ENCODE measurements at regions not wholly inside any gene's neighbourhood (a gene's known extent, or its start where the extent isn't known, plus 50 kb on each side); places are given as distances from the start of the nearest gene placed in this dataset.
"Not testable (repeated sequence)": the region's sequence is repeated elsewhere in the genome, so short reads cannot be mapped to it uniquely, and the experiment has no call there.

- H3K4me1 ChIP-seq (ENCODE audit: control insufficient read depth in 2 of 2, insufficient read depth in 2 of 2, low read length in 2 of 2): not testable (repeated sequence)
- 91% methylated on average over 2 of the region's 2 CpGs for WGBS
Measured at GRCh38 chr6:51055316-51055715, 236.6 kb downstream of the TFAP2B start.

GRCh38 chr6:51057296-51057695, 238.6 kb downstream of the TFAP2B start:
- DNase-seq (ENCODE audit: low read depth in 6 of 9, low spot score in 9 of 9): no peak
- Histone ChIP-seq H3K9me3 (ENCODE audit: control insufficient read depth in 2 of 2, insufficient read depth in 1 of 2, low read length in 1 of 2) (no peaks in the 10 kb centered on the region), H3K4me1 (ENCODE audit: control insufficient read depth in 2 of 2, insufficient read depth in 2 of 2, low read length in 2 of 2) (no peaks in the 10 kb centered on the region), H3K36me3 (ENCODE audit: control insufficient read depth in 2 of 2, insufficient read depth in 2 of 2, low read length in 1 of 2) (no peaks in the 10 kb centered on the region), H3K4me3 (ENCODE audit: low read length in 2 of 2) (no peak overlapping the region), H3K27me3 (ENCODE audit: control insufficient read depth in 2 of 2, insufficient read depth in 1 of 2, low read length in 1 of 2) (no peaks in the 10 kb centered on the region), H3K27ac (ENCODE audit: low read depth in 1 of 2, low read length in 1 of 2) (no peak overlapping the region)
- WGBS: 96% methylated on average over 4 of the region's 4 CpGs

More at GRCh38 chr6:51055316-51055715, 236.6 kb downstream of the TFAP2B start:
- not testable (repeated sequence) for H3K27ac ChIP-seq (ENCODE audit: low read depth in 1 of 2, low read length in 1 of 2); H3K9me3 ChIP-seq (ENCODE audit: control insufficient read depth in 2 of 2, insufficient read depth in 1 of 2, low read length in 1 of 2); H3K4me3 ChIP-seq (ENCODE audit: low read length in 2 of 2); H3K27me3 ChIP-seq (ENCODE audit: control insufficient read depth in 2 of 2, insufficient read depth in 1 of 2, low read length in 1 of 2); DNase-seq (ENCODE audit: low read depth in 6 of 9, low spot score in 9 of 9); H3K36me3 ChIP-seq (ENCODE audit: control insufficient read depth in 2 of 2, insufficient read depth in 2 of 2, low read length in 1 of 2)

DNA sequence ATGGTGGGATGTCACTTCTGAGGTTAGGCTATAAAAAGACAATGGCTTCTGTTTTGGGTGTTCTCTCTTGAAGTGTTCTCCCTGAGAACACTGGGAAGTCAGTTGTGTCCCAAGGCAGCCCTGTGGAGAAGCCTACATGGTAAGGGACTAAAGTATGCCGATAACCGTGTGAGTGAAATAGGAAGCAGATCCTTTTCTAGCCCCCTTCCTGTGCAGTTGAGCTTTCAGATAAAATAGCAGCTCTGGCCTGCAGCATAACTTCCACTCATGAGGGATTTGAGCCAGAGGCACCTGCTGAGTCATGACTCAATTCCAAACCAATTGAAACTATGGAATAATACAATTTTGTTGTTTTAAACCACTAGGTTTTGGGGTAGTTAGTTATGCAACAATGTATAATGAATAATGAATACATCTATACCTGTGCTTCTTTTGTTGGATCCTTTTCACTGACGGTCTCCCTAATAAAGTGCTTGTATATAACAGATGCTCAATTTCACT, 241.6 kb downstream of the TFAP2B start:
- H3K4me1 ChIP-seq (ENCODE audit: control insufficient read depth in 2 of 2, insufficient read depth in 2 of 2, low read length in 2 of 2): no peaks in the 10 kb centered on the region
- no peaks in the 10 kb centered on the region for H3K9me3 ChIP-seq (ENCODE audit: control insufficient read depth in 2 of 2, insufficient read depth in 1 of 2, low read length in 1 of 2)
- no peak for DNase-seq (ENCODE audit: low read depth in 6 of 9, low spot score in 9 of 9)
- no peaks in the 10 kb centered on the region for H3K36me3 ChIP-seq (ENCODE audit: control insufficient read depth in 2 of 2, insufficient read depth in 2 of 2, low read length in 1 of 2)
- H3K27me3 ChIP-seq (ENCODE audit: control insufficient read depth in 2 of 2, insufficient read depth in 1 of 2, low read length in 1 of 2): no peaks in the 10 kb centered on the region
- no peak overlapping the region for H3K4me3 ChIP-seq (ENCODE audit: low read length in 2 of 2)
- H3K27ac ChIP-seq (ENCODE audit: low read depth in 1 of 2, low read length in 1 of 2): no peak overlapping the region
- WGBS: 73% methylated on average over 3 of the region's 3 CpGs

DNA sequence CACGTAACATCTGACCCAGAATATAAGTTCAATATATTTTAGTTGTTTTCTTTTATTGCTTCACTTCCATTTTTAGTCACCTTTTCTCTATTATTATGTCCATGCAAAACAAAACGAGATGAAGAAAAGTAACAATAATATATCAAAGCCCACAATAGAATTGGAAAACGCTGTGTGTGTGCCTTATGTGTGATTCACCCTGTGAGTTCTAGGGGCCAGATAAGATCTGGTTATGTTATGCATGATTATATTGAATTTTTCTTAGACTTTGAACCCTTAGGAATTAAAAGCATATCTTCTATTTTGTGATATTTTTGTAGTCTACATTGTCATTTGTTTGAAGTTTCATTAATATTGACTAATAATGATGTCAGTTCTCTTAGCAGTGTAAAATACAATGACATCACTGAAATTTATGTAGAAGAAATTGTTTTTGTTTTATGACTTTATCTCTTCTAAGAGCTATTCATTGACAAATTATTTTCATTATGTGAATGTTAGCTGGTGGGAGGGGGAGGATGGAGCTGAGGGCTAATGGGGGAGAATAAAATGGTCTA, 243.6 kb downstream of the TFAP2B start:
- Histone ChIP-seq H3K9me3 (ENCODE audit: control insufficient read depth in 2 of 2, insufficient read depth in 1 of 2, low read length in 1 of 2) (no peaks in the 10 kb centered on the region), H3K4me3 (ENCODE audit: low read length in 2 of 2) (no peak overlapping the region), H3K27me3 (ENCODE audit: control insufficient read depth in 2 of 2, insufficient read depth in 1 of 2, low read length in 1 of 2) (no peaks in the 10 kb centered on the region), H3K36me3 (ENCODE audit: control insufficient read depth in 2 of 2, insufficient read depth in 2 of 2, low read length in 1 of 2) (no peaks in the 10 kb centered on the region), H3K4me1 (ENCODE audit: control insufficient read depth in 2 of 2, insufficient read depth in 2 of 2, low read length in 2 of 2) (no peaks in the 10 kb centered on the region), H3K27ac (ENCODE audit: low read depth in 1 of 2, low read length in 1 of 2) (no peak overlapping the region)
- WGBS: 90% methylated on average over 3 of the region's 3 CpGs
- DNase-seq (ENCODE audit: low read depth in 6 of 9, low spot score in 9 of 9): no peak

- DNase-seq (ENCODE audit: low read depth in 6 of 9, low spot score in 9 of 9): no peak
- H3K4me3 ChIP-seq (ENCODE audit: low read length in 2 of 2): no peak overlapping the region
- H3K36me3 ChIP-seq (ENCODE audit: control insufficient read depth in 2 of 2, insufficient read depth in 2 of 2, low read length in 1 of 2): no peaks in the 10 kb centered on the region
- no peaks in the 10 kb centered on the region for H3K9me3 ChIP-seq (ENCODE audit: control insufficient read depth in 2 of 2, insufficient read depth in 1 of 2, low read length in 1 of 2)
- no peaks in the 10 kb centered on the region for H3K27me3 ChIP-seq (ENCODE audit: control insufficient read depth in 2 of 2, insufficient read depth in 1 of 2, low read length in 1 of 2)
- H3K4me1 ChIP-seq (ENCODE audit: control insufficient read depth in 2 of 2, insufficient read depth in 2 of 2, low read length in 2 of 2): no peaks in the 10 kb centered on the region
- WGBS: 90% methylated on average over 3 of the region's 3 CpGs
- H3K27ac ChIP-seq (ENCODE audit: low read depth in 1 of 2, low read length in 1 of 2): no peak overlapping the region
Measured at GRCh38 chr6:51077821-51078518, 259.3 kb downstream of the TFAP2B start.

DNA sequence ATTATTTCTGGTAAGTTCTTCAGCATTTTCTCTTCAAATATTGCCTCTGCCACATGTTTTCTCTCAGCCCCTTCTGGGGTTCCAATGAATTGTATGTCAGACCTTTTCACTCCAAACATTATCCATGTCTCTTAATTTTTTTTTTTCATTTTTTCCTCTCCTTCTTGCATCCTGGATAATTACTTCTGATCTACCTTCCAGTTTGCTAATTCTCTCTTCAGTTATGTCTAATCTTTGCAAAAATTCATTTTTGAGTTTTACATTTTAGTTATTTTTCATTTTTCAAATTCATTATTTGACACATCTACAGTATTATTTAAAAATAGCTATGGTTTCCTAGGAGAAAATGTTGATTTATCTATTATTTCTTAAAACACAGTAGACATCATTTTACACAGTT, 271.7 kb downstream of the TFAP2B start:
- no peak for DNase-seq (ENCODE audit: low read depth in 6 of 9, low spot score in 9 of 9)
- no peaks in the 10 kb centered on the region for H3K9me3 ChIP-seq (ENCODE audit: control insufficient read depth in 2 of 2, insufficient read depth in 1 of 2, low read length in 1 of 2)
- no peak overlapping the region for H3K27ac ChIP-seq (ENCODE audit: low read depth in 1 of 2, low read length in 1 of 2)
- no peaks in the 10 kb centered on the region for H3K36me3 ChIP-seq (ENCODE audit: control insufficient read depth in 2 of 2, insufficient read depth in 2 of 2, low read length in 1 of 2)
- H3K4me1 ChIP-seq (ENCODE audit: control insufficient read depth in 2 of 2, insufficient read depth in 2 of 2, low read length in 2 of 2): no peaks in the 10 kb centered on the region
- H3K27me3 ChIP-seq (ENCODE audit: control insufficient read depth in 2 of 2, insufficient read depth in 1 of 2, low read length in 1 of 2): no peaks in the 10 kb centered on the region
- no peak overlapping the region for H3K4me3 ChIP-seq (ENCODE audit: low read length in 2 of 2)

- WGBS: 91% methylated on average over 3 of the region's 3 CpGs
- Histone ChIP-seq H3K27ac (ENCODE audit: low read depth in 1 of 2, low read length in 1 of 2) (no peak overlapping the region), H3K9me3 (ENCODE audit: control insufficient read depth in 2 of 2, insufficient read depth in 1 of 2, low read length in 1 of 2) (no peaks in the 10 kb centered on the region), H3K36me3 (ENCODE audit: control insufficient read depth in 2 of 2, insufficient read depth in 2 of 2, low read length in 1 of 2) (no peaks in the 10 kb centered on the region), H3K4me3 (ENCODE audit: low read length in 2 of 2) (no peak overlapping the region), H3K4me1 (ENCODE audit: control insufficient read depth in 2 of 2, insufficient read depth in 2 of 2, low read length in 2 of 2) (no peaks in the 10 kb centered on the region), H3K27me3 (ENCODE audit: control insufficient read depth in 2 of 2, insufficient read depth in 1 of 2, low read length in 1 of 2) (no peaks in the 10 kb centered on the region)
- DNase-seq (ENCODE audit: low read depth in 6 of 9, low spot score in 9 of 9): no peak
Measured at GRCh38 chr6:51093871-51094270, 275.2 kb downstream of the TFAP2B start.

- Histone ChIP-seq H3K27ac (ENCODE audit: low read depth in 1 of 2, low read length in 1 of 2) (no peak overlapping the region), H3K4me1 (ENCODE audit: control insufficient read depth in 2 of 2, insufficient read depth in 2 of 2, low read length in 2 of 2) (no peaks in the 10 kb centered on the region), H3K27me3 (ENCODE audit: control insufficient read depth in 2 of 2, insufficient read depth in 1 of 2, low read length in 1 of 2) (no peaks in the 10 kb centered on the region), H3K36me3 (ENCODE audit: control insufficient read depth in 2 of 2, insufficient read depth in 2 of 2, low read length in 1 of 2) (no peaks in the 10 kb centered on the region), H3K9me3 (ENCODE audit: control insufficient read depth in 2 of 2, insufficient read depth in 1 of 2, low read length in 1 of 2) (no peaks in the 10 kb centered on the region), H3K4me3 (ENCODE audit: low read length in 2 of 2) (no peak overlapping the region)
- no peak for DNase-seq (ENCODE audit: low read depth in 6 of 9, low spot score in 9 of 9)
- 94% methylated on average over 1 of the region's 1 CpG for WGBS
Measured at GRCh38 chr6:51094271-51094670, 275.6 kb downstream of the TFAP2B start.

- Histone ChIP-seq H3K4me3 (ENCODE audit: low read length in 2 of 2) (no peak overlapping the region), H3K4me1 (ENCODE audit: control insufficient read depth in 2 of 2, insufficient read depth in 2 of 2, low read length in 2 of 2) (no peaks in the 10 kb centered on the region), H3K9me3 (ENCODE audit: control insufficient read depth in 2 of 2, insufficient read depth in 1 of 2, low read length in 1 of 2) (no peaks in the 10 kb centered on the region), H3K27me3 (ENCODE audit: control insufficient read depth in 2 of 2, insufficient read depth in 1 of 2, low read length in 1 of 2) (no peaks in the 10 kb centered on the region), H3K36me3 (ENCODE audit: control insufficient read depth in 2 of 2, insufficient read depth in 2 of 2, low read length in 1 of 2) (no peaks in the 10 kb centered on the region), H3K27ac (ENCODE audit: low read depth in 1 of 2, low read length in 1 of 2) (no peak overlapping the region)
- DNase-seq (ENCODE audit: low read depth in 6 of 9, low spot score in 9 of 9): no peak
- 91% methylated on average over 5 of the region's 5 CpGs for WGBS
Measured at GRCh38 chr6:51098246-51098645, 279.6 kb downstream of the TFAP2B start.

All from thymus (tissue), 11 donors.